ENCODE measurements at regions not wholly inside any gene's neighbourhood (a gene's known extent, or its start where the extent isn't known, plus 50 kb on each side); places are given as distances from the start of the nearest gene placed in this dataset.
"Not testable (repeated sequence)": the region's sequence is repeated elsewhere in the genome, so short reads cannot be mapped to it uniquely, and the experiment has no call there.

DNA sequence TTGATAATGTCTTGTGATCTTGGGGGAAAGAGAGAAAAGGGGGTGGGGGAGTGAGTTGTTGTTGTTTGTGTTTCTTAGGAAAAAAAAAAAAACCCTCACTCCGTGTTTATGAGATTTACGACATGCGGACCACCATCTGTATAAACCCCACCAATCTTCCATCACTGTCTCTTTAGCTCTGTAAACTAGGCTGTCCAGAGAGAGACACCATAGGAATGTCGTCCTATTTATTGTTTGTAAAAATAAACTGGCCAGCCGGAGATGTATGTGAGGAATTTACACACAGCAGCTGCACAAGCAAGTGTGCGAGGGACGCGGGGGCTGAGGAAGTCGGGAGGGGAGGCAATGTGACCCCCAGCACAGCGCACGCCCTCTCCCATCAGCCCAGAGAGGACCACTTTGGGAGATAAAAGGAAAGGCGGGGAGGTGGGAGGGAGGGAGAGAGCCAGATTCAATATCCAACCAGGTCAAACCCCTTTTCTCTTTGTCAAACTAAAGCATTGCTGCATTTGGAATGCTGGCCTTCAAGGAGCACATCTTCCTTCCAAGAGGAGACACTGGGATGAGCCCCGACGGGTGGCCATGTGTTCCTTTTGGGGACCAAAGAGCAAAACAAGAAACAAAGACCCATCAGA, 136.2 kb upstream of the SALL1 start:
- DNase-seq, result no peak

DNA sequence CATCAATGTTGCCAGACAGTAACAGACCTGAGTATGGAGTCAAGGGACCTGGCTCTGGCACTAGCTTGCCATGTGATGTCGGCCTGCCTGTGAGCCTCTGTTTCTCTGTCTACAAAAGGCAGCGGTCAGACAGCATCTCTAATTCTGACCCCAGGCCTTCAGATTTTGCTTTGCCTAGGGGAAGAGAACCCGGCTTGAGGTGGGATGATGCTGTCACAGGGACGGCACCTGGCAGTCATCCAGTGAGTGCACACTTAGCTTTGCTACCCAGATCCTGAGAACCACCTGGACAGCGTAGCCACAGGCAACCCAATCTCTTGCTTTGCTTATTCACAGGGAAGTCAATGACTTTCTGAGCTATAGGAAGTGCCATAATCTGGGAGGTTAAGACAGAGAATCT, 135.2 kb upstream of the SALL1 start:
- DNase-seq, result no peak

DNA sequence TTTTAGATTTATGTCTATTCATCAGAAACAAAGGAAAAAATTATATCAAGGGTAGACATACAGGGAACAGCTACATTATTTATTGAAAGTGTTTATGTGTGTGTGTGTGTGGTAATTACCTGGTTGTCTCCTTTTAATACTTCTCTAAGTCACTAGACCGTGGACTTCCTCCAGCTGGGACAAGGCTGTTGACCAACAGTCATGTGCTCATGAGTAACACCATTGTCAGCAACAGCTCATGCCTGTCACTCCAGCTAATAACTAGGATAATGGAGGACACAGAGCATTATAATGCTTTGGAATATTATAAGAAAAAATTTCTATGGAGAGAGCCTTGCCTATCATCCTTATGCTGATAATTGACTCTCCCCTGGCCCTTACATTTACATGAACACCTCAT, 125.3 kb upstream of the SALL1 start:
- DNase-seq, result no peak

DNA sequence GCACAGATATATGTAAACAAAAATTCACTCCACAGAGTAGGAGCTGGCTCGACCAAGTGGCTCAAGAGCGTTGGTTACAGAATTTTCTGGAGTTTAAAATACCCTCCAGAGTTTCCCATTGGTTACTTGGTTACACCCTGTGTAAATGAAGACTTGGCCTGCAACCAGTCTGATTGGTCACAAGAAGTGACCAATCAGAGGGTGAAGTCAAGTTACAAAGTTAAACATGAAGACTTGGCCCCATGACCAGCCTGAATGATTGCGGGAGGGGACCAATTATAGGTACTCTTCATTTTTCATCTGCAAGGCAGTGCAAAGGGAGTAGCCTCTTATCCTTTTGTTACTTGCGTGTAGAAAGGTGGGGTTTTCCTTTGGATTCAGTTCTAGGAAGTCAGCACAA, 121.3 kb upstream of the SALL1 start:
- no peak for DNase-seq

DNA sequence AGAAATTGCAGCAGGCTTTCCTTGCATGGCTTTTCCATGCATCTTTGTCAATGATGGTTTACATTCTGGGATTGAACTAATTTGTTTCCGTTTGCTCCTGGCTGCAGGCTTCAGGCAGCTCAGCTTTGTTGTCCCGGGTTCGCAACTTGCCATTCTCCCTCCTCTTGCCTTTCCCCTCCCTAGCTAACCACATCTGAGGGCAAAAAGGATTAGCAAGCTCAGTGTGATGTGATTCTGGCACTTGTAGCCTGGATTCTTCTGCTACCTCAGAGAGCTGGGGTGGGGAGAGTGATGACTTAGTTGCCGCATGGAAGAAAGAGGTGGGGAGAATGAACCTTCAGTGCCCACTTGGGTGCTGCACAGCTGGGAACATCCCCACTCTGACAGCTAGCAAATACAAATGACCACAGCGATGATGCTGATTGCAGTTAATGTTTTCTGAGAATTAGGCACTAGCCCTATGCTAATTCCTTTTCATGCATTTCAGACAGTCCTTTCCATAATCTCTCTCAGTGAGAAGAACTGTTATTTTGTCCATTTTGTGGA, 120.2 kb upstream of the SALL1 start:
- no peak for DNase-seq

DNA sequence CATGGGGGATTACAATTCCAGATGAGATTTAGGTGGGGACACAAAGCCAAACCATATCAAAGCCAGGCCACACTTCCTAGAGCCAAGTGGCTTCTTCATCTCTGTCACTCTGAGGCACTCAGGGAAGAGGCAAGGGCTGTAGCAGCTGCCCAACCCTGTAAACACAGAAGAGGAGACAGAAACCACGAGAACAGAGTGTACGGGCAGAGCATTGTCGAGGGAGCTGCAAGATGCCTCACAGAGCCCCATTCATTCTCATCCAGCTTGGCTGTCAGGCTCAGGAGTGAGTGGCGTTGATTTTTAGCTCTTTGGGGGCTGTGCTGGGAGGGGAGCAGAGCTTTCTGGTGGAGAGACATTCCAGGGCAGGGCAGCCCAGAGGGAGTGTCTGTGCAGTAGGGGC, 117.2 kb upstream of the SALL1 start:
- DNase-seq, result no peak

DNA sequence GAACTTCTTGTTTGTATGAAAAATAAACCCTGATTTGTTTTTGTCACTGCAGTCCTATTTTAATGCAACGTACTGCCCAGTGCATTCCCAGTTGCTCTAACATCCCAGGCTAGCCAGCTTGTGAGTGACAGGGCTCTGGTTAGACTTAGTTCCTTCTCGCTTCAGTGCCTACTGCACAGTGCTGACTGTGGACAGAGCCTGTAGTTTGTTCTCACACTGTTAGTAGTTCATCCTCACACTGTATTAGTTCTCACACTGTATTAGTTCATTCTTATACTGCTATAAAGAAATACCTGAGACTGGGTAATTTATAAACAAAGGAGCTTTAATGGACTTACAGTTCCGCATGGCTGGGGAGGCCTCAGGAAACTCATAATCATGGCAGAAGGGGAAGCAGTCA, 116.6 kb upstream of the SALL1 start:
- DNase-seq, result no peak

DNA sequence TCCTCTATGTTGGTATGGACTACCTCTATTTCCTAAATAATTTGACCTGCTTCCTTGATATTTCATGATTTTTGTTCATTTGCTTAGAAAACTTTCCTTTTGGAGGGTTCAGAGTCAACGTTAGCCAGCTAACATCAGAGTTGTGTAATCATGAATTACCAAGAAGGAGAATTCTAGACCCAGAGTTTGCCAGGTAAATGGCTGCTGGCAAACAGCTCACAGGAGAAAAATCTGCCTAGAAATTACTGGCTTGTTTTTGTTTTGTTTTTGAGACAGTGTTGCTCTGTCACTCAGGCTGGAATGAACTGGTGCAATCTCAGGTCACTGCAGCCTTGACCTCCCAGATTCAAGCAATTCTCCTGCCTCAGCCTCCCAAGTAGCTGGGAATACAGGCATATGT, 111.4 kb upstream of the SALL1 start:
- DNase-seq, result no peak

- DNase-seq, result no peak
These were observed 110.8 kb upstream of the SALL1 start for GRCh38 chr16:51261919-51262318.

DNA sequence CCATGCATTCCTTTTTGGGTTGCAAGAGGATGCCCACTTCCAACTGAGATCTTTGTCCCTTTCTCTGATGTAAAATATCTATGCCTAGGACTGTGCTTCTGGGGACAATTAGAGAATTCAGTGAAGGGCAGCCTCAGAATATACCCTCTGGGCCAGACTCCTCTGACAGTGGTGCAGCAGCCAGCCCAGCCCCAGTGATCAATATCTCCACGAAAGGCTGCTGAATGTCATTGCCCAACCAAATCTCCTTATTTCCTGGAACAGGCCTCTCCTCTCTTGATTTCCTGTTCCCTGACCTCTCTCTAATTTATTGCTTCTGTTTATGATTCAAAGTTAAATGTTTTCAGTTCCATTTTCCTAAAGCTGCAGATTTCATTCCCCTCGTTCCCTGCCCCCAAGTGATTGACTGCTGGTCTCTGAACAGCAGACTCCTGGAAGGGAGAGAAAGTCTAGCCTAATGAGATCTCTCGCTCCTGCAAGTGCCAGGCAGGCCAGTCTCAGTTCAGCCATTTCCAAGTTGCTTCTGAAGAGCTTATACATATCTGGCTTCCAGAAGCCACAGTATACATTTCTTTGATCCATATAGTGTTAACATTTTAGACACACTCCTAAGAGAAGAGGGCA, 104.4 kb upstream of the SALL1 start:
- no peak for DNase-seq

DNA sequence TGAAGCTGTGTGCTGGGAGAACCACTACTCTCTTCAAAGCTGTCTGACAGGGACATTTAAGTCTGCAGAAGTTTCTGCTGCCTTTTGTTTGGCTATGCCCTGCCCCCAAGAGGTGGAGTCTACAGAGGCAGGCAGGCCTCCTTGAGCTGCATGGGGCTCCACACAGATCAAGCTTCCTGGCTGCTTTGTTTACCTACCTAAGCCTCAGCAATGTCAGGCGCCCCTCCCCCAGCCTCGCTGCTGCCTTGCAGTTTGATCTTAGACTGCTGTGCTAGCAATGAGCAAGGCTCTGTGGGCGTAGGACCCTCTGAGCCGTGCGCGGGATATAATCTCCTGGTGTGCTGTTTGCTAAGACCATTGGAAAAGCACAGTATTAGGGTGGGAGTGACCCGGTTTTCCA, 103.3 kb upstream of the SALL1 start:
- not testable (repeated sequence) for DNase-seq

DNA sequence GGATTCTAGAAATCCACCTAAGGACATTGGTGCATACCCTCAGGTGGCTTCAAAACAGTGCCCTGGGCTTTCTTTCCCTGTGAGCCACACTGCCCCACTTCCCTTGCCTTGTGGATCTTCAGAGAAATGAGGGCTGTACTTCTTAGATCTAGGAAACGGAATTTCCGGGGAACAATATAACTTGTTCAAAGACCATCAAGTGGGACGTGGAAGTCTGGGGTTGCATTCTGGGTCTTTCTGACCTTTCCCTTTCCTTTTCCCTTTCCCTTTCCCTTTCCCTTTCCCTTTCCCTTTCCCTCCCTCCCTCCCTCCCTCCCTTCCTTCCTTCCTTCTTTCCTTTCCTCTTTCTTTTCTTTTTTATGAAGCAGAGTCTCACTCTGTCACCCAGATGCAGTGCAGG, 97.1 kb upstream of the SALL1 start:
- no peak for DNase-seq

DNA sequence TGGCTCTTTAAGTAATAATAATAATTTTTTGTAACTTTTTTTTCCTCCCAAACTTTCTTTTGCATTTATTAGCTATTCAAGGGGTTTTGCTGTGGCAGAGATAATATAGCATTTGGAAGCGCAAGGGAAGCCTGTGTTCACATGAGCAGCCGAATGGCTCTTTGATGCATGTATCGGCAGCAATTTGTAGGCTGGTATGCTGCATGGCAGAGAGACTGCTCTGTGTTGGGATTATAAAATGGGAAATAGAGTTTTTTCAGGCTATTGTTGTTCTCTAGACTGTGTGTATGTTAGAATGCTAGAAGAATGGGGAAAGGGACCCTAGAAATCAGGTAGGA, 94.6 kb upstream of the SALL1 start:
- DNase-seq, result no peak

- no peak for DNase-seq
These were observed 94.0 kb upstream of the SALL1 start for GRCh38 chr16:51244887-51245657.

- no peak for DNase-seq
These were observed 92.9 kb upstream of the SALL1 start for GRCh38 chr16:51243936-51244436.

DNA sequence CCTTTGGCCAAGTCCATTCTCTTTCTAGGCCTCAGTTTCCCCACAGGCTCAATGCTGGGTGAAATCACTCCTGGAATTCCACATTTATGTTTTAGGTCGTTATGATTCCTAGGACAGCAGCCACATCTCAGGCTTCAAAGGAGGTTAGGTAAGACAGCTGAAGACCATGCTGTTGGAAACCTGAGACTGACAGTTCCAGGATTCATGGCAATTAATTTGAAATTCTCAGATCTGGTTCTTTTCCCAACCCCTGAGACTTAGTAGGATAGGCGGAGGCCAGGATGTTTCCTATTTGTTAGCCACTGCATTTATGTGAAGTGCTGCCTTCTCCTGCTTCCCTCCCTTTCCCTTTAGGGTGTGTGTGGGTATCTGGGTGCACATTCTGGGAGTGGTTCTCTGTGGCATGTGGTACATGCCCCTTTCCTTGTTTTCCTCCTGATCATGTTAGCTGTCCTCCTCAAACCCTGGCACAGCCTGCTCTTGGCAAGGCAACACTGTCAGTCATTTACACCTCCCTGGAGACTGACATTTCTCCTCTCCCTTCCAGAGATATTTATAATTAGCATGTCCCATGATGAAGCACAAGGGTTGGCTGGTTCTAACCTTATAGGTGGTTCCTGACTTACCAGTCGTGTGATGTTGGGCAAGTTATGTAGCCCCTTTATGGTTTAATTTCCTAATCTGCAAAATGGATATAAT, 91.4 kb upstream of the SALL1 start:
- DNase-seq, result no peak

DNA sequence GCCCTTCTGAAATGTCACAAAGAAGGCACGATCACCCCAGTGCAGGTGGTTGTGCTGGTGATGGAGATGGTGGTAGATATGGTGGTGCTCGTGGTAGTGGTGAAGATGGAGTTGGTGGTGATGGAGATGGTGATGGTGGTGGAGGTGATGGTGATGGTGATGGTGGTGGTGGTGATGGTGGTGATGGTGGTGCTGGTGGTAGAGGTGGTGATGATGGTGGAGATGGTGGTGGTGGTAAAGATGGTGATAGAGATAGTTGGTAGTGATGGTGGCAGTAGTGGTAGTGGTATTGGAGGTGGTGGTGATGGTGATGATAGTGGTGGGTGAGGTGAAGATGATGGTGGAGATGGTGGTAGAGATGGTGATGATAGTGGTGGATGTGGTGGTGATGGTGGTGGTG, 88.1 kb upstream of the SALL1 start:
- DNase-seq, result no peak

- DNase-seq, result no peak
These were observed 86.8 kb upstream of the SALL1 start for GRCh38 chr16:51237861-51238378.

DNA sequence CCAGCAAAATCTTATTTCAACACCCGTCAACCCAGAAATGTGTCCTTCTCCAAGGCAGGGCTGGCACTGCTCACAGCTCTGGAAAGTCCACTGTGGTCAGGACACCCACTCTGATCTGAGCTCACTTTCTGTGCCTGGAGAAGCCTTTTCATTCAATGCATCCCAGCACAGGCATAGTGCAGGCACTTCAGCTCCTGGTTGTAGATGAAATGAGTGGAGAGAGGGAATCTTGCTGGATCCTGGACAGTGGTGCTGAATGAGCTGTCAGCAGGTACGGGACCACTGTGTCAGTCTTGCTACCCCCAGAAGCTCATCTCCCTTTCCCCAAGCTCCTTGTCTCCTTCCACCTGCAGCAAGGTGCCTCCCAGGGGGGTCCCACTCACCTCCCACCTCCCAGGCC, 86.1 kb upstream of the SALL1 start:
- DNase-seq, result no peak

GRCh38 chr16:51236583-51236982, 85.5 kb upstream of the SALL1 start:
- DNase-seq, result no peak

DNA sequence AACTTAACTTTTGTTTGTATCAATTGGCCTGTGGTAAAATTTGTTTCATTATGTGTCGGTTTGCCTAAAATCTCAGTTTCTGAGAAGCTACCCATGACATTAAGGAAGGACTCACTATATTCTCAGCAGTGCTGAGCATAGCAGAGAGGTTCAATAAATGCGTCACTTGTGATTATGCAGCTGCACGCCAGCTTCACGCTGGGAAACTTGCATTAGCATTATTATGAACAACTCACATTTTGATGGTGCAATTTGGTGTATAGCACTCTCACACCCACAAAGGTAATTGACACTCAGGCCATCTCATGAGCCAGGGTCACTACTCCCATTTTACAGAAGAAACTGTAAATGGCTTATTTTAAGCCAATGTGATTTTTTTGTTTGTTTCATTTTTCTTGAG, 80.6 kb upstream of the SALL1 start:
- DNase-seq, result no peak

- DNase-seq, result not testable (repeated sequence)
These were observed 79.0 kb upstream of the SALL1 start for GRCh38 chr16:51230035-51230434.

- DNase-seq, result no peak
These were observed 77.1 kb upstream of the SALL1 start for GRCh38 chr16:51228097-51228659.

Measured in CD4-positive, alpha-beta T cell treated with Interferon alpha-2 for 1 hour (primary cell).